AG09319 (cell line): ENCODE measurements at regions not wholly inside any gene's neighbourhood (a gene's known extent, or its start where the extent isn't known, plus 50 kb on each side); places are given as distances from the start of the nearest gene placed in this dataset.
A peak's percentile ranks its signal among the peaks of the same experiment; 100 is the strongest.

Source experiments
- DNase-seq: peaks from one replicate; pipeline ENCODE4 v3.0.0-alpha.2; 2010; ENCODE audit warnings: low read depth; ENCODE audit errors: extremely low read depth
- TF ChIP-seq, protein P1 (sequence below): IDR thresholded peaks from 2 replicates; pipeline ENCODE4 v1.5.1; 2011; ENCODE audit warnings: low read depth, mild to moderate bottlenecking, inconsistent platforms, low read length, moderate library complexity

DNA sequence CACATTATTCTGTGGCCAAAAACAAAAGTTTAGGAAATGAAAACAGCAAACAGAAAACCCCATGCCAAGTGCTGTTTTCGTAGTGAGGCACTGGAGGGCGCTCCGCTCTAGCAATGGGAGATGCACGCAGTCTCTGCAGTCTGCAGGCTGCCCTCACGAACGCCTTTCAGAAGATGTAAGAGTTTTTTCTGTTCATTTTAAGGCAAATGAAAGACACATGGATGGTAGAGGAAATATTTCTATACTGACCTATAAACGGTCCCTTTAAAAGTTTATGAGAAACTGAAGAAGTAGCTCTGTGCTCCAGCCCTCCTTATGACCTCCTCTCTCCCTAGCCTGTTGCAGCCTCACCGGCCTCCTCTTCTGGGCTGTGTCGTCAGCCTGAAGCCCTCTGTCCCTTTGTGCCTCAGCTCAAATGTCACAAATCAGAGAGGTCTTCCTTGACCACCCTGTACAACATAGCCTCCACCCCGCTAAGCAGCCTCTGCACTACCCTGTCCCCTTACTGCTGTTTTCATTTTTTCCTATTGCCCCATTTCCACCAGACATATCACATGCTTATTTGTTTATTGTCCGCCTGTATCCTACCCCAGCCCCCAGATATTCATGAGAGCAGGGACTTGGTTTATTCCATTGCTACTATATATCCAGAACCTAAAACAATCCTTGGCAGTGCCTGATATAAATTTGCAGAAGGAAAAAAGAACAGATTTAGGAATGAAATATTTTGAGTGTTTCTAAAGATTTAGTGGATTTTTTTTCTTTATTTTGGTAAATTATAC is 116.4 kb downstream of the TM9SF2 start:
- TF ChIP-seq, protein P1, sequence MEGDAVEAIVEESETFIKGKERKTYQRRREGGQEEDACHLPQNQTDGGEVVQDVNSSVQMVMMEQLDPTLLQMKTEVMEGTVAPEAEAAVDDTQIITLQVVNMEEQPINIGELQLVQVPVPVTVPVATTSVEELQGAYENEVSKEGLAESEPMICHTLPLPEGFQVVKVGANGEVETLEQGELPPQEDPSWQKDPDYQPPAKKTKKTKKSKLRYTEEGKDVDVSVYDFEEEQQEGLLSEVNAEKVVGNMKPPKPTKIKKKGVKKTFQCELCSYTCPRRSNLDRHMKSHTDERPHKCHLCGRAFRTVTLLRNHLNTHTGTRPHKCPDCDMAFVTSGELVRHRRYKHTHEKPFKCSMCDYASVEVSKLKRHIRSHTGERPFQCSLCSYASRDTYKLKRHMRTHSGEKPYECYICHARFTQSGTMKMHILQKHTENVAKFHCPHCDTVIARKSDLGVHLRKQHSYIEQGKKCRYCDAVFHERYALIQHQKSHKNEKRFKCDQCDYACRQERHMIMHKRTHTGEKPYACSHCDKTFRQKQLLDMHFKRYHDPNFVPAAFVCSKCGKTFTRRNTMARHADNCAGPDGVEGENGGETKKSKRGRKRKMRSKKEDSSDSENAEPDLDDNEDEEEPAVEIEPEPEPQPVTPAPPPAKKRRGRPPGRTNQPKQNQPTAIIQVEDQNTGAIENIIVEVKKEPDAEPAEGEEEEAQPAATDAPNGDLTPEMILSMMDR, result peak; percentile 94
- peak; percentile 35 for DNase-seq

DNA sequence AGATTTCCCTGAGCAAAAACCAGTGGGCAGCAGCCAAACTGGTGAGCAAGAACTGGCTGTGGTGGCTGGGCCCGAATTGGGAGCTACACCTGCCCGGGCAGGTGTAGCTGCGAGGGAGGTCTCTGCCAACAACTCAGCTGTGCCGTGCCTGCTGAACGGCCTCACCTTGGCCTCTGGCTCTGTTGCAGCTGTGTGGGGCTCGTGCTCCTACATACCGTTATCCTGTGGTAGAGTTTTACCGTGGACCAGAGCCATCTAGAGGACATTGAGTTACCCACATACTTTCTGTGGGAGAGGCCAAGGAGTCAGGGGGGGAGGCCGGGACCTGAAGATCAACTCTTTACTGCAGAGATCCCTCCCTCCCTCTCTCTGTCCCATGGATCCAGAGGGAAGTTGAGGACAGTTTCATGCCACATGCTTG is 113.2 kb downstream of the TM9SF2 start:
- TF ChIP-seq, protein P1, result no peak; the same call in 1 of the 2 replicates
- no peak for DNase-seq
